ENCODE measurements at regions not wholly inside any gene's neighbourhood (a gene's known extent, or its start where the extent isn't known, plus 50 kb on each side); places are given as distances from the start of the nearest gene placed in this dataset.
A peak's percentile ranks its signal among the peaks of the same experiment; 100 is the strongest.

- Histone ChIP-seq H2AFZ (ENCODE audit: low read depth, low read length) (no peak overlapping the region), H3K14ac (ENCODE audit: low read length in 2 of 2) (no peak overlapping the region), H3K79me1 (replicated peaks; ENCODE audit: low read length, poor library complexity, severe bottlenecking) (no peaks in the 10 kb centered on the region), H3K4me3 (ENCODE audit: insufficient read depth in 1 of 2, low read depth in 1 of 2, low read length in 2 of 2) (no peak overlapping the region), H2BK15ac (ENCODE audit: low read depth, poor library complexity, severe bottlenecking) (no peak overlapping the region), H3K27me3 (ENCODE audit: control insufficient read depth in 1 of 2, insufficient read depth in 1 of 2, low read length in 2 of 2) (no peaks in the 10 kb centered on the region), H3K18ac (ENCODE audit: low read depth in 1 of 2, low read length in 2 of 2) (no peak overlapping the region), H3K9me3 (ENCODE audit: control insufficient read depth, low read length) (no peaks in the 10 kb centered on the region), H4K91ac (ENCODE audit: low read length) (no peak overlapping the region), H3K23ac (ENCODE audit: low read length in 2 of 2) (no peak overlapping the region), H2AK5ac (ENCODE audit: low read length, severe bottlenecking) (no peak overlapping the region), H3K36me3 (ENCODE audit: control insufficient read depth in 1 of 2, insufficient read depth in 2 of 2, low read depth in 1 of 2, low read length in 2 of 2) (no peaks in the 10 kb centered on the region), H3K9ac (ENCODE audit: low read length) (no peak overlapping the region), H4K8ac (ENCODE audit: low read length) (no peak overlapping the region), H3K4ac (ENCODE audit: low read depth in 1 of 2, low read length in 2 of 2) (no peak overlapping the region), H3K4me2 (ENCODE audit: low read length, poor library complexity, severe bottlenecking) (no peak overlapping the region), H3K27ac (ENCODE audit: low read length, poor library complexity, severe bottlenecking) (no peak overlapping the region), H3K4me1 (ENCODE audit: control insufficient read depth, insufficient read depth, low read depth, low read length) (no peaks in the 10 kb centered on the region), H2BK120ac (ENCODE audit: low read depth, low read length) (no peak overlapping the region), H2BK12ac (ENCODE audit: low read length in 2 of 2) (no peak overlapping the region), H2BK5ac (ENCODE audit: low read depth, low read length, poor library complexity, severe bottlenecking) (no peak overlapping the region)
- 67% methylated on average over 1 of the region's 2 CpGs for WGBS
- no peak for DNase-seq
Observed at GRCh38 chr1:191760016-191760415, 398.2 kb upstream of the RGS18 start.

GRCh38 chr1:191788551-191788950, 369.7 kb upstream of the RGS18 start:
- Histone ChIP-seq H2BK120ac (ENCODE audit: low read depth, low read length) (no peak overlapping the region), H3K14ac (ENCODE audit: low read length in 2 of 2) (no peak overlapping the region), H3K4me2 (ENCODE audit: low read length, poor library complexity, severe bottlenecking) (no peak overlapping the region), H3K79me1 (replicated peaks; ENCODE audit: low read length, poor library complexity, severe bottlenecking) (no peaks in the 10 kb centered on the region), H3K4me1 (ENCODE audit: control insufficient read depth, insufficient read depth, low read depth, low read length) (peaks cover 2% of the 10 kb centered on the region), H2AFZ (ENCODE audit: low read depth, low read length) (no peak overlapping the region), H3K27me3 (ENCODE audit: control insufficient read depth in 1 of 2, insufficient read depth in 1 of 2, low read length in 2 of 2) (no peaks in the 10 kb centered on the region), H3K4ac (ENCODE audit: low read depth in 1 of 2, low read length in 2 of 2) (no peak overlapping the region), H3K9ac (ENCODE audit: low read length) (no peak overlapping the region), H2BK12ac (ENCODE audit: low read length in 2 of 2) (no peak overlapping the region), H3K36me3 (ENCODE audit: control insufficient read depth in 1 of 2, insufficient read depth in 2 of 2, low read depth in 1 of 2, low read length in 2 of 2) (no peaks in the 10 kb centered on the region), H2BK5ac (ENCODE audit: low read depth, low read length, poor library complexity, severe bottlenecking) (no peak overlapping the region), H2AK5ac (ENCODE audit: low read length, severe bottlenecking) (no peak overlapping the region), H3K23ac (ENCODE audit: low read length in 2 of 2) (no peak overlapping the region), H4K91ac (ENCODE audit: low read length) (no peak overlapping the region), H3K27ac (ENCODE audit: low read length, poor library complexity, severe bottlenecking) (no peak overlapping the region), H3K9me3 (ENCODE audit: control insufficient read depth, low read length) (peaks cover 7% of the 10 kb centered on the region), H3K18ac (ENCODE audit: low read depth in 1 of 2, low read length in 2 of 2) (no peak overlapping the region), H3K4me3 (ENCODE audit: insufficient read depth in 1 of 2, low read depth in 1 of 2, low read length in 2 of 2) (no peak overlapping the region), H2BK15ac (ENCODE audit: low read depth, poor library complexity, severe bottlenecking) (no peak overlapping the region), H4K8ac (ENCODE audit: low read length) (no peak overlapping the region)
- no CpG with 5 or more reads among the region's 1 CpG for WGBS
- DNase-seq: no peak

GRCh38 chr1:191798178-191798577, 360.1 kb upstream of the RGS18 start:
- no peaks in the 10 kb centered on the region for H3K9me3 ChIP-seq (ENCODE audit: control insufficient read depth, low read length)

GRCh38 chr1:191804311-191804710, 354.0 kb upstream of the RGS18 start:
- H2AFZ ChIP-seq (ENCODE audit: low read depth, low read length): no peak overlapping the region
- no peak overlapping the region for H3K23ac ChIP-seq (ENCODE audit: low read length in 2 of 2)
- H2BK12ac ChIP-seq (ENCODE audit: low read length in 2 of 2): no peak overlapping the region
- no peaks in the 10 kb centered on the region for H3K27me3 ChIP-seq (ENCODE audit: control insufficient read depth in 1 of 2, insufficient read depth in 1 of 2, low read length in 2 of 2)
- H4K91ac ChIP-seq (ENCODE audit: low read length): no peak overlapping the region
- no peaks in the 10 kb centered on the region for H3K79me1 ChIP-seq (replicated peaks; ENCODE audit: low read length, poor library complexity, severe bottlenecking)
- H3K4me3 ChIP-seq (ENCODE audit: insufficient read depth in 1 of 2, low read depth in 1 of 2, low read length in 2 of 2): no peak overlapping the region
- H3K4me2 ChIP-seq (ENCODE audit: low read length, poor library complexity, severe bottlenecking): no peak overlapping the region
- H3K14ac ChIP-seq (ENCODE audit: low read length in 2 of 2): no peak overlapping the region
- no peak overlapping the region for H2BK15ac ChIP-seq (ENCODE audit: low read depth, poor library complexity, severe bottlenecking)
- no peak overlapping the region for H2BK120ac ChIP-seq (ENCODE audit: low read depth, low read length)
- no peak overlapping the region for H2AK5ac ChIP-seq (ENCODE audit: low read length, severe bottlenecking)
- H4K8ac ChIP-seq (ENCODE audit: low read length): no peak overlapping the region
- DNase-seq: peak; percentile 2
- H3K4ac ChIP-seq (ENCODE audit: low read depth in 1 of 2, low read length in 2 of 2): no peak overlapping the region
- no peak overlapping the region for H3K27ac ChIP-seq (ENCODE audit: low read length, poor library complexity, severe bottlenecking)
- H3K18ac ChIP-seq (ENCODE audit: low read depth in 1 of 2, low read length in 2 of 2): no peak overlapping the region
- H3K36me3 ChIP-seq (ENCODE audit: control insufficient read depth in 1 of 2, insufficient read depth in 2 of 2, low read depth in 1 of 2, low read length in 2 of 2): no peaks in the 10 kb centered on the region
- H2BK5ac ChIP-seq (ENCODE audit: low read depth, low read length, poor library complexity, severe bottlenecking): no peak overlapping the region
- no CpG with 5 or more reads among the region's 3 CpGs for WGBS
- no peaks in the 10 kb centered on the region for H3K9me3 ChIP-seq (ENCODE audit: control insufficient read depth, low read length)
- no peaks in the 10 kb centered on the region for H3K4me1 ChIP-seq (ENCODE audit: control insufficient read depth, insufficient read depth, low read depth, low read length)
- H3K9ac ChIP-seq (ENCODE audit: low read length): no peak overlapping the region

More at GRCh38 chr1:191798178-191798577, 360.1 kb upstream of the RGS18 start:
- DNase-seq: no peak
- no peak overlapping the region for H2AK5ac ChIP-seq (ENCODE audit: low read length, severe bottlenecking)
- H3K23ac ChIP-seq (ENCODE audit: low read length in 2 of 2): no peak overlapping the region
- H3K14ac ChIP-seq (ENCODE audit: low read length in 2 of 2): no peak overlapping the region
- no peaks in the 10 kb centered on the region for H3K79me1 ChIP-seq (replicated peaks; ENCODE audit: low read length, poor library complexity, severe bottlenecking)
- H2AFZ ChIP-seq (ENCODE audit: low read depth, low read length): no peak overlapping the region
- no peak overlapping the region for H3K4me3 ChIP-seq (ENCODE audit: insufficient read depth in 1 of 2, low read depth in 1 of 2, low read length in 2 of 2)
- no peaks in the 10 kb centered on the region for H3K27me3 ChIP-seq (ENCODE audit: control insufficient read depth in 1 of 2, insufficient read depth in 1 of 2, low read length in 2 of 2)
- no peak overlapping the region for H3K27ac ChIP-seq (ENCODE audit: low read length, poor library complexity, severe bottlenecking)
- no peak overlapping the region for H4K91ac ChIP-seq (ENCODE audit: low read length)
- no peak overlapping the region for H4K8ac ChIP-seq (ENCODE audit: low read length)
- H2BK5ac ChIP-seq (ENCODE audit: low read depth, low read length, poor library complexity, severe bottlenecking): no peak overlapping the region
- H3K9ac ChIP-seq (ENCODE audit: low read length): no peak overlapping the region
- no peak overlapping the region for H2BK15ac ChIP-seq (ENCODE audit: low read depth, poor library complexity, severe bottlenecking)
- H3K4me2 ChIP-seq (ENCODE audit: low read length, poor library complexity, severe bottlenecking): no peak overlapping the region
- no peak overlapping the region for H3K4ac ChIP-seq (ENCODE audit: low read depth in 1 of 2, low read length in 2 of 2)
- no peak overlapping the region for H2BK12ac ChIP-seq (ENCODE audit: low read length in 2 of 2)
- H3K36me3 ChIP-seq (ENCODE audit: control insufficient read depth in 1 of 2, insufficient read depth in 2 of 2, low read depth in 1 of 2, low read length in 2 of 2): no peaks in the 10 kb centered on the region
- H3K18ac ChIP-seq (ENCODE audit: low read depth in 1 of 2, low read length in 2 of 2): no peak overlapping the region
- no peak overlapping the region for H2BK120ac ChIP-seq (ENCODE audit: low read depth, low read length)
- WGBS: no CpG with 5 or more reads among the region's 1 CpG
- H3K4me1 ChIP-seq (ENCODE audit: control insufficient read depth, insufficient read depth, low read depth, low read length): no peaks in the 10 kb centered on the region

Data from mesenchymal stem cell (in vitro differentiated cells and primary cell).